ENCODE measurements at regions not wholly inside any gene's neighbourhood (a gene's known extent, or its start where the extent isn't known, plus 50 kb on each side); places are given as distances from the start of the nearest gene placed in this dataset.
"Not testable (repeated sequence)": the region's sequence is repeated elsewhere in the genome, so short reads cannot be mapped to it uniquely, and the experiment has no call there.

- no peak for TF ChIP-seq CTCF (IDR thresholded peaks at IDR 0.05)
- H3K4me1 ChIP-seq: no peaks in the 10 kb centered on the region
- no peaks in the 10 kb centered on the region for H3K9me3 ChIP-seq
- H3K27me3 ChIP-seq: no peaks in the 10 kb centered on the region
- FAIRE-seq: no peak
- no peak for ATAC-seq
- intact Hi-C loops (cut with DNase I): no loop called here
- 64 to 79% methylated on average over 2 of the region's 2 CpGs for WGBS, 2 donors
- no peaks in the 10 kb centered on the region for H3K36me3 ChIP-seq
- H3K4me3 ChIP-seq: no peak overlapping the region
- H3K27ac ChIP-seq: no peak overlapping the region
- no peak for DNase-seq
Observed at GRCh38 chr2:23050388-23050787, 334.6 kb upstream of the KLHL29 start.

GRCh38 chr2:23053601-23054000 lies 331.4 kb upstream of the KLHL29 start:
- Histone ChIP-seq H3K9me3 (no peaks in the 10 kb centered on the region), H3K27me3 (no peaks in the 10 kb centered on the region), H3K27ac (no peak overlapping the region), H3K4me1 (no peaks in the 10 kb centered on the region), H3K4me3 (no peak overlapping the region), H3K36me3 (no peaks in the 10 kb centered on the region)
- FAIRE-seq (no peak), DNase-seq (no peak), ATAC-seq (no peak)
- 81 to 93% methylated on average over 2 of the region's 2 CpGs for WGBS, 2 donors
- TF ChIP-seq CTCF (IDR thresholded peaks at IDR 0.05): no peak
- intact Hi-C loops (cut with DNase I): no loop called here

- H3K4me1 ChIP-seq: no peaks in the 10 kb centered on the region
- no peaks in the 10 kb centered on the region for H3K9me3 ChIP-seq
- no peaks in the 10 kb centered on the region for H3K36me3 ChIP-seq
- H3K4me3 ChIP-seq: no peak overlapping the region
- 51 to 61% methylated on average over 4 of the region's 4 CpGs for WGBS, 2 donors
- FAIRE-seq (no peak), DNase-seq (no peak), ATAC-seq (no peak)
- TF ChIP-seq CTCF (IDR thresholded peaks at IDR 0.05): no peak
- intact Hi-C loops (cut with DNase I): no loop called here
- H3K27ac ChIP-seq: no peak overlapping the region
- H3K27me3 ChIP-seq: no peaks in the 10 kb centered on the region
Observed at GRCh38 chr2:23055251-23055650, 329.7 kb upstream of the KLHL29 start.

- H3K9me3 ChIP-seq; H3K36me3 ChIP-seq; H3K4me3 ChIP-seq; H3K4me1 ChIP-seq; DNase-seq; H3K27ac ChIP-seq; ATAC-seq; intact Hi-C loops (cut with DNase I); FAIRE-seq; H3K27me3 ChIP-seq: not testable (repeated sequence)
- WGBS, 2 donors: 66 to 68% methylated on average over 4 of the region's 4 CpGs
Observed at GRCh38 chr2:23056846-23057245, 328.1 kb upstream of the KLHL29 start.

GRCh38 chr2:23058435-23058834 lies 326.5 kb upstream of the KLHL29 start:
- Histone ChIP-seq H3K27ac (no peak overlapping the region), H3K9me3 (no peaks in the 10 kb centered on the region), H3K4me1 (no peaks in the 10 kb centered on the region), H3K27me3 (no peaks in the 10 kb centered on the region), H3K36me3 (no peaks in the 10 kb centered on the region), H3K4me3 (no peak overlapping the region)
- ATAC-seq (no peak), DNase-seq (no peak), FAIRE-seq (no peak)
- WGBS, 2 donors: 69 to 79% methylated on average over 9 of the region's 9 CpGs
- intact Hi-C loops (cut with DNase I): no loop called here
- no peak for TF ChIP-seq CTCF (IDR thresholded peaks at IDR 0.05)

- ATAC-seq: no peak
Observed at GRCh38 chr2:23065210-23065609, 319.8 kb upstream of the KLHL29 start.

More at GRCh38 chr2:23065210-23065609, 319.8 kb upstream of the KLHL29 start:
- no peak for TF ChIP-seq CTCF (IDR thresholded peaks at IDR 0.05)
- Histone ChIP-seq H3K36me3 (no peaks in the 10 kb centered on the region), H3K4me3 (no peak overlapping the region), H3K27ac (no peak overlapping the region), H3K9me3 (no peaks in the 10 kb centered on the region), H3K4me1 (no peaks in the 10 kb centered on the region), H3K27me3 (no peaks in the 10 kb centered on the region)
- no peak for DNase-seq
- FAIRE-seq: no peak
- WGBS, 2 donors: 84 to 88% methylated on average over 4 of the region's 4 CpGs
- intact Hi-C loops (cut with DNase I): no loop called here

Data from pancreas (tissue), 10 donors.